GM18526 (cell line): ENCODE measurements at regions not wholly inside any gene's neighbourhood (a gene's known extent, or its start where the extent isn't known, plus 50 kb on each side); places are given as distances from the start of the nearest gene placed in this dataset.

Source experiments
- POLR2A ChIP-seq: IDR thresholded peaks from 3 replicates; pipeline ENCODE4 v1.6.1; 2011; ENCODE audit not compliant: insufficient read length; ENCODE audit errors: extremely low read depth

- TF ChIP-seq POLR2A: no peak
Observed at GRCh38 chr12:4044736-4045730, 171.8 kb upstream of the PARP11 start.

GRCh38 chr12:4044101-4044500, 170.9 kb upstream of the PARP11 start:
- no peak for TF ChIP-seq POLR2A

GRCh38 chr12:4041187-4041885, 168.1 kb upstream of the PARP11 start:
- TF ChIP-seq POLR2A: no peak

- TF ChIP-seq POLR2A: no peak
Observed at GRCh38 chr12:4039931-4040330, 166.7 kb upstream of the PARP11 start.

- no peak for TF ChIP-seq POLR2A
Observed at GRCh38 chr12:4037747-4038312, 164.6 kb upstream of the PARP11 start.

GRCh38 chr12:4036671-4037271, 163.6 kb upstream of the PARP11 start:
- no peak for TF ChIP-seq POLR2A

GRCh38 chr12:4034921-4035320, 161.7 kb upstream of the PARP11 start:
- TF ChIP-seq POLR2A: no peak

GRCh38 chr12:4032924-4033615, 159.9 kb upstream of the PARP11 start:
- no peak for TF ChIP-seq POLR2A

GRCh38 chr12:4031703-4032291, 158.6 kb upstream of the PARP11 start:
- TF ChIP-seq POLR2A: no peak

- no peak for TF ChIP-seq POLR2A
Observed at GRCh38 chr12:4030929-4031702, 157.9 kb upstream of the PARP11 start.

GRCh38 chr12:4027412-4027811, 154.2 kb upstream of the PARP11 start:
- no peak for TF ChIP-seq POLR2A

- TF ChIP-seq POLR2A: no peak
Observed at GRCh38 chr12:4026517-4026916, 153.3 kb upstream of the PARP11 start.

- TF ChIP-seq POLR2A: no peak
Observed at GRCh38 chr12:4026020-4026358, 152.8 kb upstream of the PARP11 start.
